Hepatocyte (in vitro differentiated cells): ENCODE measurements at regions not wholly inside any gene's neighbourhood (a gene's known extent, or its start where the extent isn't known, plus 50 kb on each side); places are given as distances from the start of the nearest gene placed in this dataset.

Experiments
- EZH2 ChIP-seq: fragments of 200-600 bp; sonication (generic); IDR thresholded peaks from 2 replicates; pipeline ENCODE4 v1.6.1; 2016; ENCODE audit warnings: antibody characterized with exemption, mild to moderate bottlenecking, borderline replicate concordance
- TF ChIP-seq, protein P1 (sequence below): fragments of 200-600 bp; sonication (generic); IDR thresholded peaks from 2 replicates; pipeline ENCODE4 v1.5.1; 2016; ENCODE audit warnings: antibody characterized with exemption, mild to moderate bottlenecking; ENCODE audit not compliant: poor library complexity

DNA sequence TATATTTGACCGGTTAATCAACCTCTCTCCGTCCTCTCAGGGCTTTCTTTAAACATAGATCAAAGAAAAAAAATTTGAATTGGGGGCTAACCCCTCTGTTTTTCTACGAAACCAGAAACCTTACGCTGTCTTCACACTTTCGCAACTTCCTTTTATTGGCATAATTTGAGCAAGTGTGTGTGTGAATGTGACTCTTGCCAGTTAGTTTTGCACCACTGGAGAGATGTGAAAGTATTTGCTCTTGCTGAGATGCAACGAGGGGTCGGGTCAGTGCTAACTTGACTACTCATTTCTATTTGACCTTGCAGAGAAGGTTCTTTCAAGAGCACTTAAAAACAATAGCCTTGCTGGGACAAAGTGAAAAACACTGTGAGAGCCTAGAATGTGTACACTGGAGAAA, 81.2 kb downstream of the FAM43A start:
- TF ChIP-seq, protein P1, sequence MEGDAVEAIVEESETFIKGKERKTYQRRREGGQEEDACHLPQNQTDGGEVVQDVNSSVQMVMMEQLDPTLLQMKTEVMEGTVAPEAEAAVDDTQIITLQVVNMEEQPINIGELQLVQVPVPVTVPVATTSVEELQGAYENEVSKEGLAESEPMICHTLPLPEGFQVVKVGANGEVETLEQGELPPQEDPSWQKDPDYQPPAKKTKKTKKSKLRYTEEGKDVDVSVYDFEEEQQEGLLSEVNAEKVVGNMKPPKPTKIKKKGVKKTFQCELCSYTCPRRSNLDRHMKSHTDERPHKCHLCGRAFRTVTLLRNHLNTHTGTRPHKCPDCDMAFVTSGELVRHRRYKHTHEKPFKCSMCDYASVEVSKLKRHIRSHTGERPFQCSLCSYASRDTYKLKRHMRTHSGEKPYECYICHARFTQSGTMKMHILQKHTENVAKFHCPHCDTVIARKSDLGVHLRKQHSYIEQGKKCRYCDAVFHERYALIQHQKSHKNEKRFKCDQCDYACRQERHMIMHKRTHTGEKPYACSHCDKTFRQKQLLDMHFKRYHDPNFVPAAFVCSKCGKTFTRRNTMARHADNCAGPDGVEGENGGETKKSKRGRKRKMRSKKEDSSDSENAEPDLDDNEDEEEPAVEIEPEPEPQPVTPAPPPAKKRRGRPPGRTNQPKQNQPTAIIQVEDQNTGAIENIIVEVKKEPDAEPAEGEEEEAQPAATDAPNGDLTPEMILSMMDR = no peak
- no peak for TF ChIP-seq EZH2
